Uterus (tissue), 2 donors: ENCODE measurements at regions not wholly inside any gene's neighbourhood (a gene's known extent, or its start where the extent isn't known, plus 50 kb on each side); places are given as distances from the start of the nearest gene placed in this dataset.

Source experiments
- POLR2A ChIP-seq, 2 donors: fragments of 450-650 bp; IDR thresholded peaks; one replicate each; pipeline ENCODE4 v1.6.1; 2016; ENCODE audit warnings: antibody characterized with exemption in 2 of 2, mild to moderate bottlenecking in 1 of 2, moderate library complexity in 1 of 2
- TF ChIP-seq, protein P1 (sequence below), 4 experiments: fragments of 200-600 bp in 2 of 4; fragments of 450-650 bp in 2 of 4; sonication (generic) in 2 of 4; IDR thresholded peaks; one replicate each; pipeline ENCODE4 v1.5.1; 2016 to 2019; ENCODE audit warnings: antibody characterized with exemption in 4 of 4, mild to moderate bottlenecking in 2 of 4, moderate library complexity in 1 of 4

DNA sequence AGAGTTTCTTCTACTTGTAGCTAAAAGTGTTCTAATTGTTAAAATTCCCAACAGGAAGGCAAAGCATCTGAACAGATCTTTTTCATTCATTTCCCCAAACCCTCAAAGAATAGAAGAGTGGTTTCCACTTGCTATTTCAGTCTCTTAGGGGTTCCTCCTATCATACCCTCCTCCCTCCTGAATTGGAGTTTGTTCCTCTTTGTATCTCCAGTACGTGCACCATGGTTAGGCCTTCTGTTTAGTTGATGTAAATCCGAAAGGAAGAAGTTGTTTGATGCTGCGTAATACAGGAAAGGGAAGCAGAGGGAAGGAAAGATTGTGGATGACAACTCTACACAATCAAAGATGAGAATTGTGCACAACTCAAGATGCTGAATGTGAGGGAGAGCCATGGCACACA, 303.6 kb downstream of the PIK3R1 start:
- TF ChIP-seq POLR2A (IDR thresholded peaks at IDR 0.05) = no peak
- TF ChIP-seq, protein P1, sequence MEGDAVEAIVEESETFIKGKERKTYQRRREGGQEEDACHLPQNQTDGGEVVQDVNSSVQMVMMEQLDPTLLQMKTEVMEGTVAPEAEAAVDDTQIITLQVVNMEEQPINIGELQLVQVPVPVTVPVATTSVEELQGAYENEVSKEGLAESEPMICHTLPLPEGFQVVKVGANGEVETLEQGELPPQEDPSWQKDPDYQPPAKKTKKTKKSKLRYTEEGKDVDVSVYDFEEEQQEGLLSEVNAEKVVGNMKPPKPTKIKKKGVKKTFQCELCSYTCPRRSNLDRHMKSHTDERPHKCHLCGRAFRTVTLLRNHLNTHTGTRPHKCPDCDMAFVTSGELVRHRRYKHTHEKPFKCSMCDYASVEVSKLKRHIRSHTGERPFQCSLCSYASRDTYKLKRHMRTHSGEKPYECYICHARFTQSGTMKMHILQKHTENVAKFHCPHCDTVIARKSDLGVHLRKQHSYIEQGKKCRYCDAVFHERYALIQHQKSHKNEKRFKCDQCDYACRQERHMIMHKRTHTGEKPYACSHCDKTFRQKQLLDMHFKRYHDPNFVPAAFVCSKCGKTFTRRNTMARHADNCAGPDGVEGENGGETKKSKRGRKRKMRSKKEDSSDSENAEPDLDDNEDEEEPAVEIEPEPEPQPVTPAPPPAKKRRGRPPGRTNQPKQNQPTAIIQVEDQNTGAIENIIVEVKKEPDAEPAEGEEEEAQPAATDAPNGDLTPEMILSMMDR (IDR thresholded peaks at IDR 0.05) = no peak
